ENCODE measurements at regions not wholly inside any gene's neighbourhood (a gene's known extent, or its start where the extent isn't known, plus 50 kb on each side); places are given as distances from the start of the nearest gene placed in this dataset.
"Not testable (repeated sequence)": the region's sequence is repeated elsewhere in the genome, so short reads cannot be mapped to it uniquely, and the experiment has no call there.

DNA sequence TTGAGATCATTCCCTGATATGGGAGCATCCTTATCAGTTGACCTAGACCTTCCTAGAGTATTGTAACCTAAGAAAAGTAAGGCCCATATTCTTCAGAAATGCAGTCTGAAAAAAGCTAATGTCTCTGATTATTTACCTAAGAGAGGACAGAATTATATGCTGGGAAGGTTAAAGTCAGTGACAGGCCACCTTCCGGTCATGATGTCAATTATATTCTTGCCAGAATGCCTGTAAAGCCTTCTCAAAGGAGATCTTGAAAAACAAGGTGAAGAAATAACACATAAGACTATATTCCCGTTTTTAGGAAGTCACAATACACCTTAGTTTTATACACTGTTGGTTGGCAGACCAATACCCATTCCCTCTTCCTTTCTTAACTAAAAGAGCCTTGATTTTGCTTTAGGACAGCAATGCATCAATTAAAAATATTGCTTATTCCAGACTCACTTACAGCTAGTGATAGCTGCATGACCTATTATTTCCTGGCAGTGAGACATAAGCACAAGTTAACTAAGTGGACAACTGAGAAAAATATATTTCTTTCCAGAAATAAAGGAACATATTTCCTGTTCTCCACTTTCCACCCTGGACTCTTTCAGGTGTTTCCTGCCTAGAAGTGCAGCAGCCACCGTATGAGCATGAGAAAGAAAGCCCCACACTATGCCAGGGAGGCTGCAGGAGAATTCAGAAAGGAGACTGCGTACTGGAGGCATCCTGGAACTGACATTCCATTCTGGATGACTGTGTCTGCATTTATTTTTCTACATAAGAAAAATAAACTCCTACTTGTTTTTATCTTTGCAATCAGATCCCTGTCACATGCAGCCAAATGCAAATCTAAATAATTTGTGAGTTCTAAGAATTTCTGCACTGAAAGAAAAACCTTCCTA, 332.9 kb upstream of the PTBP2 start:
- FAIRE-seq, result no peak

GRCh38 chr1:96400089-96400488, 321.5 kb upstream of the PTBP2 start:
- no peak for DNase-seq (ENCODE audit: low spot score)
- no peak for FAIRE-seq

More for the DNA sequence above, 332.9 kb upstream of the PTBP2 start:
- DNase-seq (ENCODE audit: low spot score), result no peak

DNA sequence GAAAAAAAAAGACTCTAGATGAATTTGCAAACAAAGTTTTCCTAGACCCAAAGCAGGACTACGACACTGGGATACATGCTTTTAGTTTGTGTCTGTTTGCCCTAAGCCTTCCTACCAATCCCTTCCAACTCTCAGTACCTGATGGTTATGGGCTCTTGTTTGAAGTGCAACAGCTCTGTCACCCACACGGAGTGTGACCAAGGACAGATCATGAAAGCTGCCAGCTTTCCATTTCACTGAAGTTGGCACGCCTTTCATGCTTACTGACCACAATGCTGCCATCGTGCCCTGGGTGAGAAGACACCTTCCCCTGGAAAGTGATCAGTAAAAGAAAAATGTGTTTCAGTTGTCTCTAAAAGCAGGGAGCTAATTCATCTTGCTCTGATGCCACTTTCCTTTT, 312.5 kb upstream of the PTBP2 start:
- no peak for FAIRE-seq
- DNase-seq (ENCODE audit: low spot score), result no peak

GRCh38 chr1:96409689-96410088, 311.9 kb upstream of the PTBP2 start:
- no peak for DNase-seq (ENCODE audit: low spot score)

DNA sequence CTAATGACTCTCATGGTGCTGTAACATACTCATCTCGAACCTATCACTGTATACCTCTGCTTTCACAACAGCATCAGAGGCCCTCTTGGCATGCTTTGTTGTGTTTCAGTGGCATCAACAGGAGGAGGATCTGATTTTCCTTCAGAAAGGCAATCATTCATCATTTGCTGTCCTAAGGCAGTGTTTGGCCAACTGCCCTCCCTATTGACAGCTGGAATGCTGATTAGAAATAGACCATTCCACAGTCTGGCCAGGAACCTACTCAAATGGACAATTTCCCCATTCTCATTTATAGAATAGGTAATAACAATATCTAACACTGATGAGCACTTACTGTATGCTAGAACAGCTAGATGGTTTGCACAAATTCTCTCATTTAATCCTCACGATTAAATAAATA, 310.6 kb upstream of the PTBP2 start:
- FAIRE-seq (no peak), DNase-seq (ENCODE audit: low spot score) (no peak)

More at GRCh38 chr1:96409689-96410088, 311.9 kb upstream of the PTBP2 start:
- FAIRE-seq, result no peak

GRCh38 chr1:96414598-96414997, 307.0 kb upstream of the PTBP2 start:
- DNase-seq (ENCODE audit: low spot score) (no peak), FAIRE-seq (no peak)

GRCh38 chr1:96416111-96416595, 305.4 kb upstream of the PTBP2 start:
- DNase-seq (ENCODE audit: low spot score) (peak; percentile 96), FAIRE-seq (peak; percentile 96)

- DNase-seq (ENCODE audit: low spot score), result no peak
Observed at GRCh38 chr1:96416701-96417444, 304.7 kb upstream of the PTBP2 start.

DNA sequence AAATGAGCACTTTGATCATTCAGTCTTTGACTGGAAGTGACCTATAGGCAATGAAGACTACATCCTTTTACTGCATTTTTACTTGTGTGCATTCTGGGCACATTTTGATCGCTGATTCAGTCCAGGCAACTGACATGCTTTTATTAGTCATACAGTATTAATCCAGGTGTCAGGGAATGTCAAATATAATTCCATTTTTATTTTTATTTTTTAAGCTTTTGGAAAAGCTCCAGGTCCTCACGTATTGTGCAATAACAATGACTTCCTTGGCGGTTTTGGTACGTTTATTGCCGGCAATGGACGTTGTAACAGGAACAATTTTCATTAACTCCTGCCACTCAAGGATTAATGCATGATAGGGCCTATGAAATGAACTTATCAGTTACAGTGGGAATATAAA, 302.6 kb upstream of the PTBP2 start:
- no peak for FAIRE-seq
- DNase-seq (ENCODE audit: low spot score), result no peak

More at GRCh38 chr1:96416701-96417444, 304.7 kb upstream of the PTBP2 start:
- peak; percentile 2 for FAIRE-seq

DNA sequence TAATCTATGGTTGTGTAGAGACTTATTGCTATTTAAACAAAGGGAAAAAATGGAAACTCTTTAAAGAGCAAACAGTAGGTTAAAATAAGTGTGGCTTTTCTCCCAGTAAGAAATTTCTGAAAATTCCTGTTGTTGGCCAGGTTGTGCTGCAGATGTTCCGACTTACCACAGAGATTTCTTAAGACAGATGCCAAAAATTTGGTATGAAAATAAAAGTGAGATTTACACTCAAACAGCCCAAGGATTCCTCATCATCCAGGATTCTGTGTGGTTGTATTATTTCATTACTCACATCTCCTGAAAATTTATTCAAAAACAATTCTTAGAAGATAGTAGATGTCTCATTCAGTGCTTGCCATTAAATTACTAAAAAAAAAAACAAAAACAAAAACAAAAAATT, 296.7 kb upstream of the PTBP2 start:
- FAIRE-seq, result no peak

GRCh38 chr1:96425382-96426129, 296.0 kb upstream of the PTBP2 start:
- FAIRE-seq, result no peak
- no peak for DNase-seq (ENCODE audit: low spot score)

More for the DNA sequence above, 296.7 kb upstream of the PTBP2 start:
- DNase-seq (ENCODE audit: low spot score), result no peak

GRCh38 chr1:96427616-96428015, 294.0 kb upstream of the PTBP2 start:
- DNase-seq (ENCODE audit: low spot score) (no peak), FAIRE-seq (no peak)

GRCh38 chr1:96445302-96445701, 276.3 kb upstream of the PTBP2 start:
- no peak for FAIRE-seq

GRCh38 chr1:96464066-96464465, 257.5 kb upstream of the PTBP2 start:
- no peak for FAIRE-seq
- DNase-seq (ENCODE audit: low spot score), result no peak

More at GRCh38 chr1:96445302-96445701, 276.3 kb upstream of the PTBP2 start:
- DNase-seq (ENCODE audit: low spot score), result no peak

- FAIRE-seq (no peak), DNase-seq (ENCODE audit: low spot score) (no peak)
Observed at GRCh38 chr1:96464522-96464921, 257.1 kb upstream of the PTBP2 start.

GRCh38 chr1:96464991-96465390, 256.6 kb upstream of the PTBP2 start:
- DNase-seq (ENCODE audit: low spot score) (no peak), FAIRE-seq (no peak)

- DNase-seq (ENCODE audit: low spot score), result no peak
Observed at GRCh38 chr1:96465441-96465840, 256.1 kb upstream of the PTBP2 start.

GRCh38 chr1:96466842-96467241, 254.7 kb upstream of the PTBP2 start:
- DNase-seq (ENCODE audit: low spot score), result no peak

More at GRCh38 chr1:96465441-96465840, 256.1 kb upstream of the PTBP2 start:
- no peak for FAIRE-seq

DNA sequence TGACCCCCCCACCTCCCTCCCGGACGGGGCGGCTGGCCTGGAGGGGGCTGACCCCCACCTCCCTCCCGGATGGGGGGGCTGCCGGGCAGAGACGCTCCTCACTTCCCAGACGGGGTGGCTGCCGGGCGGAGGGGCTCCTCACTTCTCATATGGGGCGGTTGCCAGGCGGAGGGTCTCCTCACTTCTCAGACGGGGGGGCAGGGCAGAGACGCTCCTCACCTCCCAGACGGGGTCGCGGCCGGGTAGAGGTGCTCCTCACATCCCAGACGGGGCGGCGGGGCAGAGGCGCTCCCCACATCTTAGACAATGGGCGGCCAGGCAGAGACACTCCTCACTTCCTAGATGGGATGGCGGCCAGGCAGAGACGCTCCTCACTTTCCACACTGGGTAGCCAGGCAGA, 251.9 kb upstream of the PTBP2 start:
- FAIRE-seq; DNase-seq (ENCODE audit: low spot score): not testable (repeated sequence)

More at GRCh38 chr1:96466842-96467241, 254.7 kb upstream of the PTBP2 start:
- no peak for FAIRE-seq

DNA sequence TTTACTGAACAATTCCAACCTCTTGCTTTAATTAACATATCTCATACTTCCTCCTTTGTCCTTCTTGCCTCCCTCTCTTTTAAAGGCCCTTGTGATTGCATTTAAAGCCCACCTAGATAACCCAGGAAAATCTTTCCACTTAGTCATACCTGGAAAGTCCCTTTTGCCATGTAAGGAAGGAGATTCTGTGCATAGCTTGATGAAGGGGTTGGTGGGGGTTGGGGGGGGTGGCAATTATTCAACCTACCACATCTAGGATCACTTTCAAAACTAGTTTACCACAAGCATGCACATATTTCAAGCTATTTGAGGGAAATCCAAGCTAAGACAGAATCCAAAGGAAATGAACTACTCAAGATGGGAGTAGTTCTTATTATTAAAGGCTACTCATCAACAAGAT, 249.1 kb upstream of the PTBP2 start:
- FAIRE-seq, result peak; percentile 84

DNA sequence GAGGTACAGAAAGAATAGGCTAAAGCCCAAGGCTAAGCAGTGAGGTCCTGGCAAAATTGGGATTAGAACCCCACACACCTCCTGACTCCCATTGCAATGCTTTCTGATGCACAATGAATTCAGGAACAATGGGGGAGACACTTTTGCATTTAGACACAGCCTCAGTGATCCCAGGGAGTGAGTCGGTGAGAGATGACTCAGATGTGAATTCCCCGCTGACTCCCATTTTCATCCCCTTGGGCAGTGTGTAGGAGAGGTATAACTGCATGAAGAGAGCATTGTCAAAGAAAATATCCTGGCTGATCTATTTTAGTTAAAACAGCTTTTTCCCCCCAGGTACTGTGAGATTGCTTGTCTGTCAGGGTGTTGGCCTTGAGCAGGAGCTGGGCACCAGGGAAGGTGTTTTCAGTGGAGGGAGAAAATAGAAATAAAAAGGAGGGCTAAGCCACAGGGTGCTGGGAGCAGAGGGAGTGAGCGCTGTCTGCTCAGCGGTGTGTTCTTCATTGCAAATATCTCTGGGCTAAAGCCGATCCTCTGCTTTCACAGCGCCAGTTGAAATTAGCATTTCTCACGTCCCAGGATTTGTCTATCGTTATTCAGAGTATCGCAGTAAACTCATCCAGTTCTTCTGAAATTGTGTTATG, 247.7 kb upstream of the PTBP2 start:
- DNase-seq (ENCODE audit: low spot score) (peak; percentile 77), FAIRE-seq (peak; percentile 83)

More for the DNA sequence above, 249.1 kb upstream of the PTBP2 start:
- peak; percentile 93 for DNase-seq (ENCODE audit: low spot score)

Measured in RCC 7860 (cell line).